ENCODE measurements at regions not wholly inside any gene's neighbourhood (a gene's known extent, or its start where the extent isn't known, plus 50 kb on each side); places are given as distances from the start of the nearest gene placed in this dataset.

DNA sequence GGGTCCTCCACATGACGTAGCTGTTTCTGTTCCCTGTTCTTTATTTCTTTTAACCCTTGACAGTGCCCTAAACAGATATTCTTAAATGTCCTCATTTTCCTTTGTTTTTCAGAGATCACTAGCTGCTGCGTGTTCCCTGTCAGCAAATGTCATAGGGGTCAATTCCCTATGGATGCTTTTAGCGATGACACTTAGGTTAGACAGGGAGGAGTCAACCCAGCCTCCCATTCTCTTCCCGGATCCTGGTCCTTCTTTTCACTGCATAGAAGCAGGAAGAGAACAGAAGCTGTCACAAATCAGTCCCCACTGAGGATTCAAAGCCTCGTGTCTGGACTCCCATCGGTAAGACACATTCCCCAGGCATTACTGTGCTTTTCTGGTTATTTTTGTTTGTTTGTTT, 392.1 kb upstream of the PRKCQ start:
- TF ChIP-seq, protein P1, sequence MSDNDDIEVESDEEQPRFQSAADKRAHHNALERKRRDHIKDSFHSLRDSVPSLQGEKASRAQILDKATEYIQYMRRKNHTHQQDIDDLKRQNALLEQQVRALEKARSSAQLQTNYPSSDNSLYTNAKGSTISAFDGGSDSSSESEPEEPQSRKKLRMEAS (IDR thresholded peaks at IDR 0.05; ENCODE audit: low read depth, low read length) = no peak
- TF ChIP-seq, protein P2, sequence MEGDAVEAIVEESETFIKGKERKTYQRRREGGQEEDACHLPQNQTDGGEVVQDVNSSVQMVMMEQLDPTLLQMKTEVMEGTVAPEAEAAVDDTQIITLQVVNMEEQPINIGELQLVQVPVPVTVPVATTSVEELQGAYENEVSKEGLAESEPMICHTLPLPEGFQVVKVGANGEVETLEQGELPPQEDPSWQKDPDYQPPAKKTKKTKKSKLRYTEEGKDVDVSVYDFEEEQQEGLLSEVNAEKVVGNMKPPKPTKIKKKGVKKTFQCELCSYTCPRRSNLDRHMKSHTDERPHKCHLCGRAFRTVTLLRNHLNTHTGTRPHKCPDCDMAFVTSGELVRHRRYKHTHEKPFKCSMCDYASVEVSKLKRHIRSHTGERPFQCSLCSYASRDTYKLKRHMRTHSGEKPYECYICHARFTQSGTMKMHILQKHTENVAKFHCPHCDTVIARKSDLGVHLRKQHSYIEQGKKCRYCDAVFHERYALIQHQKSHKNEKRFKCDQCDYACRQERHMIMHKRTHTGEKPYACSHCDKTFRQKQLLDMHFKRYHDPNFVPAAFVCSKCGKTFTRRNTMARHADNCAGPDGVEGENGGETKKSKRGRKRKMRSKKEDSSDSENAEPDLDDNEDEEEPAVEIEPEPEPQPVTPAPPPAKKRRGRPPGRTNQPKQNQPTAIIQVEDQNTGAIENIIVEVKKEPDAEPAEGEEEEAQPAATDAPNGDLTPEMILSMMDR (IDR thresholded peaks at IDR 0.05; ENCODE audit: low read depth, low read length) = no peak
- TF ChIP-seq POLR2A (IDR thresholded peaks at IDR 0.05; ENCODE audit: extremely low read depth, insufficient read length) (no peak), MYC (IDR thresholded peaks at IDR 0.05; ENCODE audit: low read depth, low read length) (no peak)

All from NB4 (cell line).